ENCODE measurements at regions not wholly inside any gene's neighbourhood (a gene's known extent, or its start where the extent isn't known, plus 50 kb on each side); places are given as distances from the start of the nearest gene placed in this dataset.

GRCh38 chr9:38120961-38121360 is 51.9 kb upstream of the SHB start:
- Histone ChIP-seq H3K9me3 (ENCODE audit: low read length) (no peaks in the 10 kb centered on the region), H3K36me3 (ENCODE audit: insufficient read depth, low read length) (no peaks in the 10 kb centered on the region), H3K4me3 (ENCODE audit: low read length) (no peak overlapping the region), H3K27me3 (ENCODE audit: insufficient read depth, low read length, poor library complexity, severe bottlenecking) (no peaks in the 10 kb centered on the region), H3K27ac (ENCODE audit: low read depth, low read length) (no peak overlapping the region), H3K4me1 (ENCODE audit: insufficient read depth, low read length) (no peaks in the 10 kb centered on the region)
- Mint-ChIP-seq H3K9me3 (no peaks in the 10 kb centered on the region), H3K4me1 (no peaks in the 10 kb centered on the region), H3K27ac (no peak overlapping the region), H3K27me3 (peaks cover 7 to 22% of the 10 kb centered on the region in 2 donors), H3K4me3 (no peak overlapping the region), H3K36me3 (no peaks in the 10 kb centered on the region)
- POLR2A ChIA-PET, result no interaction called here
- no peak for DNase-seq
- CTCF ChIA-PET, result no interaction called here

DNA sequence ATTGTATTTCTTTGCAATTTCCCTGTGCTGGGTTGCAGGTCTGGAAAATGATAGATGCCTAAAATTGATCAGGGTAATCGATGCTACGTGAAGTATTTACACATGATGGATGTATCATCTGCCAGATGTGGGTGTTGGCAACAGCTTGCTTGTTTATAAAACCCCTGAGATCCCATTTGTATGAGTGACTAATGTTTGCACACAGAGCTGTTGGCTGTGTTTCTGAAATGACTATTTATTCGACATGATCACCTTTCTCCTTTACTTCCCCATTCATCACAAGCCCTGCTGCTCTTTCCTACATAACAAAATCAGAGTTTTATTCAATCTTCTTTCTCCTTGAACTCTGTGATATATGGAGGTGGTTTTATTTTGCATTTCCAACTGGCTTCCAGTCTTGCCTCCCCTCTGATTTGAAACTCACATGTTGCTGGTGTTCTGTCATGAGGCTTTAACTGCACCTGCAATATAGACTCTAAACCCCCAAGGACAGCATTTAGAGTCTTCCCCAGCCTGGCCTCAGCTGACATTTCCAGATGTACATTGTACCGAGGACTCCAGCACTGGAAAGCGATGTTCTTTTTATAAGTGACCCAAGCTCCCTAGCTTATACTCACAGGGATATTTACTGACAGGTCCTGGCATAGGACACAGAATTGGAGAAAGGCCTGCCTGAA is 50.7 kb upstream of the SHB start:
- no peaks in the 10 kb centered on the region for H3K4me1 ChIP-seq (ENCODE audit: insufficient read depth, low read length)
- H3K27me3 Mint-ChIP-seq, result peaks cover 7 to 15% of the 10 kb centered on the region in 2 donors
- DNase-seq, result no peak
- no peaks in the 10 kb centered on the region for H3K9me3 Mint-ChIP-seq
- H3K27me3 ChIP-seq (ENCODE audit: insufficient read depth, low read length, poor library complexity, severe bottlenecking), result no peaks in the 10 kb centered on the region
- H3K36me3 Mint-ChIP-seq, result no peaks in the 10 kb centered on the region
- H3K36me3 ChIP-seq (ENCODE audit: insufficient read depth, low read length), result no peaks in the 10 kb centered on the region
- no peak overlapping the region for H3K4me3 ChIP-seq (ENCODE audit: low read length)
- H3K27ac Mint-ChIP-seq, result no peak overlapping the region
- no peak overlapping the region for H3K4me3 Mint-ChIP-seq
- H3K4me1 Mint-ChIP-seq, result no peaks in the 10 kb centered on the region
- POLR2A ChIA-PET, result no interaction called here
- H3K9me3 ChIP-seq (ENCODE audit: low read length), result no peaks in the 10 kb centered on the region
- CTCF ChIA-PET, result no interaction called here
- H3K27ac ChIP-seq (ENCODE audit: low read depth, low read length), result no peak overlapping the region

DNA sequence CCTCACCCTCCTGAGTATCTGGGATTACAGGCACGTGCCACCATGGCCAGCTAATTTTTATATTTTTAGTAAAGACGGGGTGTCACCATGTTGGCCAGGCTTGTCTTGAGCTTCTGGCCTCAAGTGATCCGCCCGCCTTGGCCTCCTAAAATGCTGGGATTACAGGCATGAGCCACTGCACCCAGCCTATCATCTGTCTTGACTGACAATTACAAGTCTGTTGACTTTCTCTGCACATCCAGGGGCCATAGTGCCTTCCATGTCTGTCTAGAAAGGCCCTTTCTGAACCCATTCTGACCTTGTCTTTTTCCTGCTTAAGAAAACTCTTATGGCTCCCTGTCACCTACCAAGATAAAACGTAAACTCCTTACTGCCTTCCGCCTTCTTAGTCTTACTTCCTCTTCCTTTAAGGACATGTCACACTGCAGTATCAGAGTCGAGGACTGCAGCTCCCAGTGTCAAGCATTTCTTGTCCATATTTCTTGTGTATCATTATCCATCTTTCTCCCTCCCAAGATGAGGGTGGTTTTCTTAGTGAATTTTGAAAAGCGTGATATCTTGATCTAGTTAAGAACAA is 49.9 kb upstream of the SHB start:
- no peak for DNase-seq
- H3K4me1 ChIP-seq (ENCODE audit: insufficient read depth, low read length), result no peaks in the 10 kb centered on the region
- no peak overlapping the region for H3K27ac ChIP-seq (ENCODE audit: low read depth, low read length)
- H3K9me3 Mint-ChIP-seq, result no peaks in the 10 kb centered on the region
- no peaks in the 10 kb centered on the region for H3K27me3 ChIP-seq (ENCODE audit: insufficient read depth, low read length, poor library complexity, severe bottlenecking)
- peaks cover 5 to 14% of the 10 kb centered on the region in 2 donors for H3K27me3 Mint-ChIP-seq
- no peak overlapping the region for H3K4me3 Mint-ChIP-seq
- no peak overlapping the region for H3K4me3 ChIP-seq (ENCODE audit: low read length)
- H3K36me3 Mint-ChIP-seq, result no peaks in the 10 kb centered on the region
- H3K9me3 ChIP-seq (ENCODE audit: low read length), result no peaks in the 10 kb centered on the region
- no peak overlapping the region for H3K27ac Mint-ChIP-seq
- H3K4me1 Mint-ChIP-seq, result no peaks in the 10 kb centered on the region
- ChIA-PET POLR2A (no interaction called here), CTCF (no interaction called here)
- no peaks in the 10 kb centered on the region for H3K36me3 ChIP-seq (ENCODE audit: insufficient read depth, low read length)
